ENCODE measurements at regions not wholly inside any gene's neighbourhood (a gene's known extent, or its start where the extent isn't known, plus 50 kb on each side); places are given as distances from the start of the nearest gene placed in this dataset.

DNA sequence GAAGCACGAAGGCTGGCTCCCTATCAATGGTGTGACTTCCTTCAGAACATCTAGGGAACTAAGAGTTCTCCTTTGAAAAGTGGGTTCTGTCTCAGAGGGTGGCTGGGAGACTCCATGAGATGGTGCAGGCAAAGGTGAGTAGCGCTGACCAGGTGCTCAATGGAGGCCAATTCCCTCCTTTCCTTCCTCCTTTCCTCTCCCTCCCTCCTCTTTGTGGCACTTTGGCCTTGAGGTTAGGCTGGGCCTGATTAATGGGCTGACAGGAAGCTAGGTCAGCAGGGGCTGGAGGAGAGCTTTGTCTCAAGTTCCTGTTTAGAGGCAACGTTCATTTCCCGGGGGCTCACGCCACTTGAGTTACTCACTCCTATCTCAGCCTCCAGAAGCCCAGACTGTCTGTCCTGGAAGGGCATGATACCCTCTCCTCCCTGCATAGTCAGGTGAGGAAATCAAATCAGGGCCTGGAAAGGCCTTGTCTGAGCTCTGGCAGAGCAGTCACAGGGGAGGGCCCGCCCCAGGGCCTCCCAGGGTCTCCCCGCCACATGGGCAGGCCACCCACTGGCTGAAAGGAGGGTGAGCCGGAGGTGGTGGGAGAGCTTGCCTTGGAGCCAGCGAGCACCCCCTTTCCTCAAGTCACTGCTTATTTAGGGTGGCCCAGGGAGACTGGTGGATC lies 58.4 kb upstream of the SSBP3 start (continued):
- TF ChIP-seq CEBPB (tag; IDR thresholded peaks at IDR 0.05) (peak; percentile 17; the same call in 1 of the 2 replicates), SMAD1 (IDR thresholded peaks at IDR 0.05; ENCODE audit: low read depth, low read length, partially characterized antibody) (no peak), ZNF282 (CRISPR knock-in tag; IDR thresholded peaks at IDR 0.05) (no peak), ELF4 (CRISPR knock-in tag; IDR thresholded peaks at IDR 0.05) (0 out of 2 replicates have a peak, but pooled peaks have one; percentile 65), POLR2G (IDR thresholded peaks at IDR 0.05; ENCODE audit: low read depth, low read length) (0 out of 2 replicates have a peak, but pooled peaks have one; percentile 33), CBFA2T3 (IDR thresholded peaks at IDR 0.05) (peak; percentile 99), NONO (IDR thresholded peaks at IDR 0.05; ENCODE audit: low read depth in 2 of 2, low read length in 1 of 2) (peak in 1 of 2 experiments; percentile 62; a peak in 1 of 4 replicates), DPF2 (IDR thresholded peaks at IDR 0.05) (peak; percentile 96), OTX1 (CRISPR knock-in tag; IDR thresholded peaks at IDR 0.05) (peak; percentile 59; the same call in 1 of the 2 replicates), ZBTB7A (IDR thresholded peaks at IDR 0.05; ENCODE audit: borderline replicate concordance, control insufficient read depth, low read depth, low read length) (peak; percentile 76; the same call in 1 of the 2 replicates), NR2C2 (CRISPR knock-in tag; IDR thresholded peaks at IDR 0.05) (peak; percentile 49), NR2C2 (tag; IDR thresholded peaks at IDR 0.05) (peak; percentile 92), ASH1L (IDR thresholded peaks at IDR 0.05; ENCODE audit: borderline replicate concordance, low read depth, partially characterized antibody) (no peak), SIRT6 (IDR thresholded peaks at IDR 0.05; ENCODE audit: low read depth, low read length) (no peak), HNRNPUL1 (IDR thresholded peaks at IDR 0.05; ENCODE audit: low read length) (no peak)
- TF ChIP-seq, protein P1, sequence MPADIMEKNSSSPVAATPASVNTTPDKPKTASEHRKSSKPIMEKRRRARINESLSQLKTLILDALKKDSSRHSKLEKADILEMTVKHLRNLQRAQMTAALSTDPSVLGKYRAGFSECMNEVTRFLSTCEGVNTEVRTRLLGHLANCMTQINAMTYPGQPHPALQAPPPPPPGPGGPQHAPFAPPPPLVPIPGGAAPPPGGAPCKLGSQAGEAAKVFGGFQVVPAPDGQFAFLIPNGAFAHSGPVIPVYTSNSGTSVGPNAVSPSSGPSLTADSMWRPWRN (IDR thresholded peaks at IDR 0.05; ENCODE audit: low read depth), result peak; percentile 82
- TF ChIP-seq, protein P2, sequence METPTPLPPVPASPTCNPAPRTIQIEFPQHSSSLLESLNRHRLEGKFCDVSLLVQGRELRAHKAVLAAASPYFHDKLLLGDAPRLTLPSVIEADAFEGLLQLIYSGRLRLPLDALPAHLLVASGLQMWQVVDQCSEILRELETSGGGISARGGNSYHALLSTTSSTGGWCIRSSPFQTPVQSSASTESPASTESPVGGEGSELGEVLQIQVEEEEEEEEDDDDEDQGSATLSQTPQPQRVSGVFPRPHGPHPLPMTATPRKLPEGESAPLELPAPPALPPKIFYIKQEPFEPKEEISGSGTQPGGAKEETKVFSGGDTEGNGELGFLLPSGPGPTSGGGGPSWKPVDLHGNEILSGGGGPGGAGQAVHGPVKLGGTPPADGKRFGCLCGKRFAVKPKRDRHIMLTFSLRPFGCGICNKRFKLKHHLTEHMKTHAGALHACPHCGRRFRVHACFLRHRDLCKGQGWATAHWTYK (CRISPR knock-in tag; IDR thresholded peaks at IDR 0.05), result no peak; the same call in 1 of the 2 replicates
- TF ChIP-seq, protein P3, sequence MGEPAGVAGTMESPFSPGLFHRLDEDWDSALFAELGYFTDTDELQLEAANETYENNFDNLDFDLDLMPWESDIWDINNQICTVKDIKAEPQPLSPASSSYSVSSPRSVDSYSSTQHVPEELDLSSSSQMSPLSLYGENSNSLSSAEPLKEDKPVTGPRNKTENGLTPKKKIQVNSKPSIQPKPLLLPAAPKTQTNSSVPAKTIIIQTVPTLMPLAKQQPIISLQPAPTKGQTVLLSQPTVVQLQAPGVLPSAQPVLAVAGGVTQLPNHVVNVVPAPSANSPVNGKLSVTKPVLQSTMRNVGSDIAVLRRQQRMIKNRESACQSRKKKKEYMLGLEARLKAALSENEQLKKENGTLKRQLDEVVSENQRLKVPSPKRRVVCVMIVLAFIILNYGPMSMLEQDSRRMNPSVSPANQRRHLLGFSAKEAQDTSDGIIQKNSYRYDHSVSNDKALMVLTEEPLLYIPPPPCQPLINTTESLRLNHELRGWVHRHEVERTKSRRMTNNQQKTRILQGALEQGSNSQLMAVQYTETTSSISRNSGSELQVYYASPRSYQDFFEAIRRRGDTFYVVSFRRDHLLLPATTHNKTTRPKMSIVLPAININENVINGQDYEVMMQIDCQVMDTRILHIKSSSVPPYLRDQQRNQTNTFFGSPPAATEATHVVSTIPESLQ (CRISPR knock-in tag; IDR thresholded peaks at IDR 0.05), result no peak
- TF ChIP-seq, protein P4, sequence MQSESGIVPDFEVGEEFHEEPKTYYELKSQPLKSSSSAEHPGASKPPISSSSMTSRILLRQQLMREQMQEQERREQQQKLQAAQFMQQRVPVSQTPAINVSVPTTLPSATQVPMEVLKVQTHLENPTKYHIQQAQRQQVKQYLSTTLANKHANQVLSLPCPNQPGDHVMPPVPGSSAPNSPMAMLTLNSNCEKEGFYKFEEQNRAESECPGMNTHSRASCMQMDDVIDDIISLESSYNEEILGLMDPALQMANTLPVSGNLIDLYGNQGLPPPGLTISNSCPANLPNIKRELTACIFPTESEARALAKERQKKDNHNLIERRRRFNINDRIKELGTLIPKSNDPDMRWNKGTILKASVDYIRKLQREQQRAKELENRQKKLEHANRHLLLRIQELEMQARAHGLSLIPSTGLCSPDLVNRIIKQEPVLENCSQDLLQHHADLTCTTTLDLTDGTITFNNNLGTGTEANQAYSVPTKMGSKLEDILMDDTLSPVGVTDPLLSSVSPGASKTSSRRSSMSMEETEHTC (IDR thresholded peaks at IDR 0.05), result peak; percentile 96
- TF ChIP-seq, protein P5, sequence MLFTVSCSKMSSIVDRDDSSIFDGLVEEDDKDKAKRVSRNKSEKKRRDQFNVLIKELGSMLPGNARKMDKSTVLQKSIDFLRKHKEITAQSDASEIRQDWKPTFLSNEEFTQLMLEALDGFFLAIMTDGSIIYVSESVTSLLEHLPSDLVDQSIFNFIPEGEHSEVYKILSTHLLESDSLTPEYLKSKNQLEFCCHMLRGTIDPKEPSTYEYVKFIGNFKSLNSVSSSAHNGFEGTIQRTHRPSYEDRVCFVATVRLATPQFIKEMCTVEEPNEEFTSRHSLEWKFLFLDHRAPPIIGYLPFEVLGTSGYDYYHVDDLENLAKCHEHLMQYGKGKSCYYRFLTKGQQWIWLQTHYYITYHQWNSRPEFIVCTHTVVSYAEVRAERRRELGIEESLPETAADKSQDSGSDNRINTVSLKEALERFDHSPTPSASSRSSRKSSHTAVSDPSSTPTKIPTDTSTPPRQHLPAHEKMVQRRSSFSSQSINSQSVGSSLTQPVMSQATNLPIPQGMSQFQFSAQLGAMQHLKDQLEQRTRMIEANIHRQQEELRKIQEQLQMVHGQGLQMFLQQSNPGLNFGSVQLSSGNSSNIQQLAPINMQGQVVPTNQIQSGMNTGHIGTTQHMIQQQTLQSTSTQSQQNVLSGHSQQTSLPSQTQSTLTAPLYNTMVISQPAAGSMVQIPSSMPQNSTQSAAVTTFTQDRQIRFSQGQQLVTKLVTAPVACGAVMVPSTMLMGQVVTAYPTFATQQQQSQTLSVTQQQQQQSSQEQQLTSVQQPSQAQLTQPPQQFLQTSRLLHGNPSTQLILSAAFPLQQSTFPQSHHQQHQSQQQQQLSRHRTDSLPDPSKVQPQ (CRISPR knock-in tag; IDR thresholded peaks at IDR 0.05; ENCODE audit: borderline replicate concordance), result no peak

All from K562 (cell line).